Natural killer cell (primary cell): ENCODE measurements at regions not wholly inside any gene's neighbourhood (a gene's known extent, or its start where the extent isn't known, plus 50 kb on each side); places are given as distances from the start of the nearest gene placed in this dataset.

Experiments used
- ATAC-seq, 3 donors: fragments of 150-1000 bp in 2 of 3; fragments of 200-7000 bp in 1 of 3; cut with Tn5 transposase; 1 replicate in 1 of 3; 2 replicates in 2 of 3; pipeline ENCODE4 v1.10.0; 2021; ENCODE audit warnings: mild to moderate bottlenecking in 2 of 3, moderate library complexity in 2 of 3
- DNase-seq, 2 donors: peaks; one replicate each; pipeline versions ENCODE4 v3.0.0 to v3.0.0-alpha.2; 2013 to 2021; ENCODE audit warnings: mixed read lengths in 1 of 2
- H3K27ac ChIP-seq: one replicate; pipeline ENCODE4 v1.5.1; 2013; ENCODE audit warnings: mild to moderate bottlenecking, low read length
- H3K27me3 ChIP-seq: one replicate; pipeline ENCODE4 v1.6.1; 2013; ENCODE audit warnings: low read length; ENCODE audit not compliant: control insufficient read depth, insufficient read depth
- H3K36me3 ChIP-seq: one replicate; pipeline ENCODE4 v1.6.1; 2013; ENCODE audit warnings: low read length; ENCODE audit not compliant: control insufficient read depth, insufficient read depth
- H3K4me1 ChIP-seq: one replicate; pipeline ENCODE4 v1.6.1; 2013; ENCODE audit warnings: low read length; ENCODE audit not compliant: control insufficient read depth, insufficient read depth
- H3K4me3 ChIP-seq: one replicate; pipeline ENCODE4 v1.5.1; 2013; ENCODE audit warnings: low read length
- H3K9me3 ChIP-seq: one replicate; pipeline ENCODE4 v1.6.1; 2013; ENCODE audit warnings: low read length; ENCODE audit not compliant: control insufficient read depth, insufficient read depth
- H3K27ac Mint-ChIP-seq, 2 donors: one replicate each; pipeline ENCODE4 v1.8.0; 2022; ENCODE audit warnings: mild to moderate bottlenecking in 2 of 2, mixed read lengths in 2 of 2, moderate library complexity in 1 of 2
- H3K27me3 Mint-ChIP-seq, 2 donors: one replicate each; pipeline ENCODE4 v1.8.0; 2022; ENCODE audit warnings: low read depth in 2 of 2, mixed read lengths in 2 of 2
- H3K36me3 Mint-ChIP-seq: one replicate; pipeline ENCODE4 v1.8.0; 2022; ENCODE audit warnings: mixed read lengths
- H3K4me1 Mint-ChIP-seq, 2 donors: one replicate each; pipeline ENCODE4 v1.8.0; 2022; ENCODE audit warnings: mixed read lengths in 2 of 2
- H3K4me3 Mint-ChIP-seq: one replicate; pipeline ENCODE4 v1.8.0; 2022; ENCODE audit warnings: mild to moderate bottlenecking, moderate library complexity, mixed read lengths
- H3K9me3 Mint-ChIP-seq, 2 donors: one replicate each; pipeline ENCODE4 v1.8.0; 2022; ENCODE audit warnings: mixed read lengths in 2 of 2
- CTCF ChIP-seq: fragments of 200-600 bp; IDR thresholded peaks from one replicate; pipeline ENCODE4 v1.8.0; 2022; ENCODE audit warnings: antibody characterized with exemption
- WGBS: methylation state at CpG from one replicate; pipeline ENCODE4 v1.1.7; 2013; ENCODE audit warnings: missing lambda C conversion rate; ENCODE audit not compliant: insufficient coverage; 5-methylcytosine and 5-hydroxymethylcytosine counted together
- intact Hi-C: fragments of 100-400 bp; cut with micrococcal nuclease; formaldehyde crosslinking; loops from one replicate; pipeline ENCODE4 v1.14.2; 2022

GRCh38 chr1:239779962-239780361, 311.7 kb upstream of the FMN2 start:
- Histone ChIP-seq H3K36me3 (no peaks in the 10 kb centered on the region), H3K4me3 (no peak overlapping the region), H3K4me1 (no peaks in the 10 kb centered on the region), H3K9me3 (peaks cover 1% of the 10 kb centered on the region), H3K27ac (no peak overlapping the region), H3K27me3 (no peaks in the 10 kb centered on the region)
- no CpG with 5 or more reads among the region's 2 CpGs for WGBS
- intact Hi-C loops: no loop called here
- Mint-ChIP-seq H3K36me3 (no peaks in the 10 kb centered on the region), H3K4me3 (no peak overlapping the region), H3K27me3 (no peaks in the 10 kb centered on the region), H3K9me3 (no peaks in the 10 kb centered on the region), H3K27ac (no peak overlapping the region), H3K4me1 (no peaks in the 10 kb centered on the region)
- no peak for DNase-seq
- TF ChIP-seq CTCF: no peak
- ATAC-seq: no peak

GRCh38 chr1:239784896-239785295, 306.8 kb upstream of the FMN2 start:
- no peak overlapping the region for H3K27ac Mint-ChIP-seq
- no peak overlapping the region for H3K4me3 Mint-ChIP-seq
- no peaks in the 10 kb centered on the region for H3K27me3 ChIP-seq
- intact Hi-C loops: no loop called here
- H3K36me3 ChIP-seq: no peaks in the 10 kb centered on the region
- no peaks in the 10 kb centered on the region for H3K9me3 Mint-ChIP-seq
- WGBS: 93% methylated on average over 3 of the region's 3 CpGs
- no peaks in the 10 kb centered on the region for H3K36me3 Mint-ChIP-seq
- H3K27me3 Mint-ChIP-seq: peaks cover 0 to 2% of the 10 kb centered on the region in 2 donors
- ATAC-seq (no peak), DNase-seq (no peak)
- TF ChIP-seq CTCF: no peak
- H3K27ac ChIP-seq: no peak overlapping the region
- no peaks in the 10 kb centered on the region for H3K4me1 Mint-ChIP-seq
- no peak overlapping the region for H3K4me3 ChIP-seq
- H3K9me3 ChIP-seq: peaks cover 3% of the 10 kb centered on the region
- H3K4me1 ChIP-seq: no peaks in the 10 kb centered on the region

GRCh38 chr1:239785576-239785975, 306.1 kb upstream of the FMN2 start:
- no peaks in the 10 kb centered on the region for H3K27me3 ChIP-seq
- Mint-ChIP-seq H3K4me3 (no peak overlapping the region), H3K9me3 (no peaks in the 10 kb centered on the region), H3K27ac (no peak overlapping the region), H3K27me3 (peaks cover 0 to 2% of the 10 kb centered on the region in 2 donors), H3K36me3 (no peaks in the 10 kb centered on the region), H3K4me1 (no peaks in the 10 kb centered on the region)
- no peak for DNase-seq
- no peak overlapping the region for H3K4me3 ChIP-seq
- no peak overlapping the region for H3K27ac ChIP-seq
- H3K4me1 ChIP-seq: no peaks in the 10 kb centered on the region
- peaks cover 3% of the 10 kb centered on the region for H3K9me3 ChIP-seq
- no peak for ATAC-seq
- no peak for TF ChIP-seq CTCF
- intact Hi-C loops: no loop called here
- 83% methylated on average over 1 of the region's 1 CpG for WGBS
- no peaks in the 10 kb centered on the region for H3K36me3 ChIP-seq

GRCh38 chr1:239786464-239786863, 305.2 kb upstream of the FMN2 start:
- no peak for ATAC-seq
- peaks cover 0 to 2% of the 10 kb centered on the region in 2 donors for H3K27me3 Mint-ChIP-seq
- intact Hi-C loops: no loop called here

More at GRCh38 chr1:239786464-239786863, 305.2 kb upstream of the FMN2 start:
- Mint-ChIP-seq H3K4me3 (no peak overlapping the region), H3K27ac (no peak overlapping the region), H3K4me1 (no peaks in the 10 kb centered on the region), H3K9me3 (no peaks in the 10 kb centered on the region), H3K36me3 (no peaks in the 10 kb centered on the region)
- WGBS: 96% methylated on average over 10 of the region's 10 CpGs
- Histone ChIP-seq H3K27me3 (no peaks in the 10 kb centered on the region), H3K4me3 (no peak overlapping the region), H3K36me3 (no peaks in the 10 kb centered on the region), H3K4me1 (no peaks in the 10 kb centered on the region), H3K27ac (no peak overlapping the region), H3K9me3 (peaks cover 3% of the 10 kb centered on the region)
- no peak for TF ChIP-seq CTCF
- DNase-seq: no peak
